OCI-LY1 (cell line): ENCODE measurements at regions not wholly inside any gene's neighbourhood (a gene's known extent, or its start where the extent isn't known, plus 50 kb on each side); places are given as distances from the start of the nearest gene placed in this dataset.

Source experiments
- H2AFZ ChIP-seq: fragments of 200-600 bp; sonication (generic), shearing (Covaris generic); 2 replicates; pipeline ENCODE4 v1.6.0; 2014; ENCODE audit warnings: antibody characterized with exemption, mild to moderate bottlenecking, low read length
- H3F3A ChIP-seq: fragments of 200-600 bp; sonication (generic), shearing (Covaris generic); 2 replicates; pipeline ENCODE4 v1.6.0; 2014; ENCODE audit warnings: mild to moderate bottlenecking, antibody characterized with exemption, low read length, moderate library complexity; ENCODE audit not compliant: insufficient read depth
- H3K27ac ChIP-seq: fragments of 200-600 bp; sonication (generic); 2 replicates; pipeline ENCODE4 v1.5.1; 2014; ENCODE audit warnings: low read length, mixed run types, mild to moderate bottlenecking, low read depth; ENCODE audit not compliant: poor library complexity, severe bottlenecking
- H3K27me3 ChIP-seq: fragments of 200-600 bp; sonication (generic); 2 replicates; pipeline ENCODE4 v1.6.0; 2014; ENCODE audit warnings: antibody characterized with exemption, mild to moderate bottlenecking, low read length, moderate library complexity; ENCODE audit not compliant: insufficient read depth
- H3K36me3 ChIP-seq: fragments of 200-600 bp; sonication (generic); 2 replicates; pipeline ENCODE4 v1.6.1; 2014; ENCODE audit warnings: mild to moderate bottlenecking, antibody characterized with exemption, low read length, moderate library complexity, mixed read lengths; ENCODE audit not compliant: insufficient read depth
- H3K4me1 ChIP-seq: fragments of 200-600 bp; sonication (generic); 2 replicates; pipeline ENCODE4 v1.5.1; 2014; ENCODE audit warnings: mild to moderate bottlenecking, low read length, moderate library complexity; ENCODE audit not compliant: insufficient read depth, severe bottlenecking
- H3K4me2 ChIP-seq: fragments of 200-600 bp; sonication (generic), shearing (Covaris generic); 2 replicates; pipeline ENCODE4 v1.6.1; 2014; ENCODE audit warnings: low read length
- H3K4me3 ChIP-seq: fragments of 200-600 bp; sonication (generic); 2 replicates; pipeline ENCODE4 v1.5.1; 2014; ENCODE audit warnings: low read length, low read depth, mild to moderate bottlenecking, mixed read lengths; ENCODE audit not compliant: poor library complexity, severe bottlenecking
- H3K79me2 ChIP-seq: fragments of 200-600 bp; shearing (Covaris generic); 2 replicates; pipeline ENCODE4 v1.6.1; 2016; ENCODE audit warnings: mixed run types, low read length, mixed read lengths; ENCODE audit not compliant: insufficient read depth
- H3K9ac ChIP-seq: fragments of 200-600 bp; sonication (generic), shearing (Covaris generic); 2 replicates; pipeline ENCODE4 v1.6.1; 2014; ENCODE audit warnings: mild to moderate bottlenecking, low read length, mixed read lengths
- H3K9me2 ChIP-seq: fragments of 200-600 bp; sonication (generic), shearing (Covaris generic); 2 replicates; pipeline ENCODE4 v1.6.1; 2014; ENCODE audit warnings: low read depth, mild to moderate bottlenecking, low read length, mixed read lengths
- H3K9me3 ChIP-seq: fragments of 200-600 bp; shearing (Covaris generic); 2 replicates; pipeline ENCODE4 v1.6.1; 2014; ENCODE audit warnings: low read length, mixed read lengths
- H4K20me1 ChIP-seq: fragments of 200-600 bp; sonication (generic), shearing (Covaris generic); 2 replicates; pipeline ENCODE4 v1.6.0; 2016; ENCODE audit warnings: mild to moderate bottlenecking, low read length; ENCODE audit not compliant: insufficient read depth
- CTCF ChIP-seq: fragments of 200-600 bp; sonication (generic), shearing (Covaris generic); IDR thresholded peaks from 2 replicates; pipeline ENCODE4 v1.5.1; 2017; ENCODE audit warnings: mild to moderate bottlenecking, antibody characterized with exemption, low read length, moderate library complexity, mixed read lengths
- EZH2 ChIP-seq: fragments of 200-600 bp; sonication (generic), shearing (Covaris generic); IDR thresholded peaks from 2 replicates; pipeline ENCODE4 v1.8.0; 2017; ENCODE audit warnings: borderline replicate concordance, mixed run types, mild to moderate bottlenecking, antibody characterized with exemption, low read length, moderate library complexity, mixed read lengths

DNA sequence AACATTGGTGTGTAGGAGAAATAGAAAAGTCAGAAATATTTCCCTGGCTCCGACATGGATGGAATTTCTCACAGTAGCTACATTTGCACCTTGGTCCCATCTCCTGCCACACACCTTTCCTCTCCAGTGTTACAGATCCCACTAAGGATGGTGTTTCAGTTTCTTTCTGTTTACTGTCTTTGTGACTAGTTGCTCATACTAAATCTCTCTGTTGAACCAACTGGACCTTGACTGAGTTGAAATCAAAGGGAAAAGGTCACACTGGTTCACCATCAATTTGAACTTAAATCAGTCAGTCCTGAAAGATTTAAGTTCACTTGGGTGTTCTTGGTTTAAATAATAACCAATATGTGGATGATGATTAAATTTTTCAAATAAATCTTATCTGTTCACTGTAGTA lies 754.2 kb downstream of the OTOL1 start:
- H3K9ac ChIP-seq: no peak overlapping the region
- H4K20me1 ChIP-seq: no peaks in the 10 kb centered on the region
- no peaks in the 10 kb centered on the region for H3K79me2 ChIP-seq
- no peaks in the 10 kb centered on the region for H3K36me3 ChIP-seq
- H3K4me3 ChIP-seq: no peak overlapping the region
- H3K27me3 ChIP-seq: no peaks in the 10 kb centered on the region
- no peaks in the 10 kb centered on the region for H3K4me1 ChIP-seq
- no peaks in the 10 kb centered on the region for H3F3A ChIP-seq
- H3K9me3 ChIP-seq: no peaks in the 10 kb centered on the region
- no peaks in the 10 kb centered on the region for H3K9me2 ChIP-seq
- H3K4me2 ChIP-seq: no peak overlapping the region
- no peak overlapping the region for H3K27ac ChIP-seq
- no peak overlapping the region for H2AFZ ChIP-seq
- TF ChIP-seq CTCF (no peak), EZH2 (no peak)

GRCh38 chr3:162262129-162262528 lies 765.5 kb downstream of the OTOL1 start:
- Histone ChIP-seq H4K20me1 (no peaks in the 10 kb centered on the region), H3K9me3 (no peaks in the 10 kb centered on the region), H3K36me3 (no peaks in the 10 kb centered on the region), H3K4me3 (no peak overlapping the region), H3K27ac (no peak overlapping the region), H2AFZ (no peak overlapping the region), H3K27me3 (no peaks in the 10 kb centered on the region), H3K9me2 (no peaks in the 10 kb centered on the region), H3K9ac (no peak overlapping the region), H3K4me2 (no peak overlapping the region), H3K79me2 (no peaks in the 10 kb centered on the region), H3F3A (no peaks in the 10 kb centered on the region), H3K4me1 (no peaks in the 10 kb centered on the region)
- TF ChIP-seq EZH2: no peak
- no peak for TF ChIP-seq CTCF

DNA sequence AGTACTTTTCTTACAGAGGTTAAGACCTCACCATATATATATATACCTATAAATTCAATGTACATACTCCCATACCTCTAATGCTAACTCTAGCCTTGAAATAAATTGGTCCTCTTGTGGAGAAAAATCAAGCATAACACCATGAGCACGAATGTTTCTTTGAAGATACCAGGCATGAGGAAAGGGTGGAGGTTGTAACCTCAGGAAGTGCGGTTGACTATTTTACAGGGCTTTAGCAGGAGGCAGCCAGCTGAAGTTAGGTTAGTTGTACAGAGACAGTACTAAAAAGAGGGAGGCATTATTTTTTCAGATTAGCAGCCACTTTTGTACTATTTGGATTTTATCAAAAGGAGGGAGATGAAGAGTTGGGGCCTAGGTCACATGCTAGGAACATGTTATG lies 767.0 kb downstream of the OTOL1 start:
- Histone ChIP-seq H4K20me1 (no peaks in the 10 kb centered on the region), H3K9ac (no peak overlapping the region), H3K36me3 (no peaks in the 10 kb centered on the region), H3K27me3 (no peaks in the 10 kb centered on the region), H3K27ac (no peak overlapping the region), H2AFZ (no peak overlapping the region), H3F3A (no peaks in the 10 kb centered on the region), H3K79me2 (no peaks in the 10 kb centered on the region), H3K4me3 (no peak overlapping the region), H3K4me2 (no peak overlapping the region), H3K9me3 (no peaks in the 10 kb centered on the region), H3K4me1 (no peaks in the 10 kb centered on the region), H3K9me2 (no peaks in the 10 kb centered on the region)
- TF ChIP-seq EZH2 (no peak), CTCF (no peak)
